WTC11 (cell line): ENCODE measurements at regions not wholly inside any gene's neighbourhood (a gene's known extent, or its start where the extent isn't known, plus 50 kb on each side); places are given as distances from the start of the nearest gene placed in this dataset.

Source experiments
- ATAC-seq: fragments of 200-7000 bp; cut with Tn5 transposase; 2 replicates; pipeline ENCODE4 v1.10.0; 2021; ENCODE audit warnings: mild to moderate bottlenecking, moderate library complexity
- CTCF ChIA-PET: fragments of 300-600 bp; sonication (Branson Sonifier 250); formaldehyde crosslinking; loops from one replicate; lab custom pipeline; 2021; ENCODE audit warnings: antibody characterized with exemption; lab: Charles Lee
- POLR2A ChIA-PET: fragments of 350-600 bp; sonication (Branson Sonifier 250); formaldehyde crosslinking; loops from one replicate; lab custom pipeline; 2021; ENCODE audit warnings: antibody characterized with exemption; lab: Charles Lee
- DNase-seq: peaks from one replicate; pipeline ENCODE4 v3.0.0; 2021; ENCODE audit warnings: low spot score
- H3K27ac Mint-ChIP-seq: 2 replicates; pipeline ENCODE4 v1.8.0; 2021; ENCODE audit warnings: mixed read lengths
- H3K27me3 Mint-ChIP-seq: 2 replicates; pipeline ENCODE4 v1.8.0; 2021; ENCODE audit warnings: low read depth, mild to moderate bottlenecking, moderate library complexity, mixed read lengths
- H3K36me3 Mint-ChIP-seq: 2 replicates; pipeline ENCODE4 v1.8.0; 2021; ENCODE audit warnings: mixed read lengths
- H3K4me1 Mint-ChIP-seq: 2 replicates; pipeline ENCODE4 v1.8.0; 2022; ENCODE audit warnings: mixed read lengths
- H3K4me3 Mint-ChIP-seq: 2 replicates; pipeline ENCODE4 v1.8.0; 2021; ENCODE audit warnings: mild to moderate bottlenecking, moderate library complexity, mixed read lengths
- H3K9me3 Mint-ChIP-seq: 2 replicates; pipeline ENCODE4 v1.8.0; 2021; ENCODE audit warnings: mixed read lengths
- ATF1 ChIP-seq: sonication (generic); formaldehyde crosslinking; IDR thresholded peaks from 2 replicates; pipeline ENCODE4 v1.8.1; 2023; ENCODE audit warnings: mild to moderate bottlenecking, moderate library complexity, missing genetic modification reagents
- CREB1 ChIP-seq: sonication (generic); formaldehyde crosslinking; IDR thresholded peaks from 2 replicates; pipeline ENCODE4 v1.8.0; 2023; ENCODE audit warnings: mild to moderate bottlenecking, missing genetic modification reagents
- ETV6 ChIP-seq: sonication (generic); formaldehyde crosslinking; IDR thresholded peaks from 2 replicates; pipeline ENCODE4 v1.8.1; 2022; ENCODE audit warnings: mild to moderate bottlenecking, missing genetic modification reagents
- FOXP1 ChIP-seq: sonication (generic); formaldehyde crosslinking; IDR thresholded peaks from 2 replicates; pipeline ENCODE4 v1.8.0; 2022; ENCODE audit warnings: missing genetic modification reagents, mild to moderate bottlenecking, moderate library complexity, borderline replicate concordance
- GRHL2 ChIP-seq: fragments of 250-450 bp; sonication (Bioruptor Pico); IDR thresholded peaks from 2 replicates; pipeline ENCODE4 v1.8.0; 2022; ENCODE audit warnings: mild to moderate bottlenecking, moderate library complexity; ENCODE audit not compliant: insufficient replicate concordance, severe bottlenecking
- IRF2 ChIP-seq: sonication (generic); formaldehyde crosslinking; IDR thresholded peaks from 2 replicates; pipeline ENCODE4 v1.8.0; 2022; ENCODE audit warnings: low read depth, missing genetic modification reagents, borderline replicate concordance
- JUN ChIP-seq: sonication (generic); formaldehyde crosslinking; IDR thresholded peaks from 2 replicates; pipeline ENCODE4 v1.8.0; 2023; ENCODE audit warnings: mild to moderate bottlenecking, missing genetic modification reagents
- KAT7 ChIP-seq: sonication (generic); formaldehyde crosslinking; IDR thresholded peaks from 2 replicates; pipeline ENCODE4 v1.8.1; 2023; ENCODE audit warnings: missing genetic modification reagents, mild to moderate bottlenecking, borderline replicate concordance
- NFATC4 ChIP-seq: fragments of 250-450 bp; sonication (Bioruptor Pico); IDR thresholded peaks from 2 replicates; pipeline ENCODE4 v1.9.0; 2021; ENCODE audit warnings: mild to moderate bottlenecking
- NFYB ChIP-seq: sonication (generic); formaldehyde crosslinking; conservative IDR thresholded peaks from 2 replicates; pipeline ENCODE4 v1.8.0; 2022; ENCODE audit warnings: low read depth, missing genetic modification reagents
- NR1H2 ChIP-seq: sonication (generic); formaldehyde crosslinking; IDR thresholded peaks from 2 replicates; pipeline ENCODE4 v1.9.0; 2021; ENCODE audit warnings: mild to moderate bottlenecking, moderate library complexity, missing genetic modification reagents
- RELA ChIP-seq: sonication (generic); formaldehyde crosslinking; IDR thresholded peaks from 2 replicates; pipeline ENCODE4 v1.8.1; 2022; ENCODE audit warnings: missing genetic modification reagents, mild to moderate bottlenecking, borderline replicate concordance
- SMAD3 ChIP-seq: sonication (generic); formaldehyde crosslinking; IDR thresholded peaks from 2 replicates; pipeline ENCODE4 v1.8.0; 2022; ENCODE audit warnings: missing genetic modification reagents, mild to moderate bottlenecking, borderline replicate concordance
- SMAD4 ChIP-seq: sonication (generic); formaldehyde crosslinking; IDR thresholded peaks from 2 replicates; pipeline ENCODE4 v1.8.0; 2022; ENCODE audit warnings: mild to moderate bottlenecking, missing genetic modification reagents
- TEAD1 ChIP-seq: sonication (generic); formaldehyde crosslinking; IDR thresholded peaks from 2 replicates; pipeline ENCODE4 v1.8.0; 2022; ENCODE audit warnings: mild to moderate bottlenecking, missing genetic modification reagents
- ZNF416 ChIP-seq: fragments of 250-450 bp; sonication (Bioruptor Pico); IDR thresholded peaks from 2 replicates; pipeline ENCODE4 v1.9.0; 2021; ENCODE audit warnings: mild to moderate bottlenecking, inconsistent platforms
- TF ChIP-seq, protein P1 (sequence below): sonication (generic); formaldehyde crosslinking; IDR thresholded peaks from 2 replicates; pipeline ENCODE4 v1.8.1; 2022; ENCODE audit warnings: mild to moderate bottlenecking, missing genetic modification reagents, moderate library complexity, borderline replicate concordance
- TF ChIP-seq, protein P2 (sequence below): fragments of 200-600 bp; IDR thresholded peaks from 2 replicates; pipeline ENCODE4 v1.8.0; 2022; ENCODE audit warnings: antibody characterized with exemption
- TF ChIP-seq, protein P3 (sequence below): sonication (generic); formaldehyde crosslinking; conservative IDR thresholded peaks from 2 replicates; pipeline ENCODE4 v1.8.1; 2023; ENCODE audit warnings: mild to moderate bottlenecking, low read depth, missing genetic modification reagents, moderate library complexity
- TF ChIP-seq, protein P4 (sequence below): fragments of 250-450 bp; sonication (Bioruptor Pico); IDR thresholded peaks from 2 replicates; pipeline ENCODE4 v1.9.0; 2021; ENCODE audit warnings: mild to moderate bottlenecking
- TF ChIP-seq, protein P5 (sequence below): fragments of 250-450 bp; sonication (Bioruptor Pico); IDR thresholded peaks from 2 replicates; pipeline ENCODE4 v1.9.0; 2021; ENCODE audit warnings: mild to moderate bottlenecking
- TF ChIP-seq, protein P6 (sequence below): sonication (generic); formaldehyde crosslinking; IDR thresholded peaks from 2 replicates; pipeline ENCODE4 v1.8.1; 2022; ENCODE audit warnings: missing genetic modification reagents, borderline replicate concordance
- TF ChIP-seq, protein P7 (sequence below): sonication (generic); formaldehyde crosslinking; IDR thresholded peaks from 2 replicates; pipeline ENCODE4 v1.8.1; 2023; ENCODE audit warnings: mild to moderate bottlenecking, missing genetic modification reagents

DNA sequence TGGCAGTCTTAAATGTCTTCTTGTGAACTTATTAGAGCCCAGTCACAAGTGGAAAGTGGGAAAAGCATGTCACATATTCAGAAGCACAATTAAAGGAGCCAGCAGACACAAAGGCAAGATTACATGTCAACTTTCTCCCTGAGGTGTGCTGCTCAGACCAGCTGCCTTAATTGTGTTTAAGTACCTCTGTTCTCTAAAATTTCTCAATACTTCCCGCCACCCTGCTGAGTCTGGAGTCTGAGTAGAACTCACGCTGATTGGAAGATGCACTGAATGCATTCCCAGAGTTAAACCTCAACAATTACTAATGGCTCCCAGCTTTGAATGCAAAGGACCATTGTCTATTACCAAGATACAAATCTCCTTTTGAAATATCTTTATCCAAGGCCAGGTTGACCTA, 166.4 kb upstream of the COBL start (continued):
- TF ChIP-seq, protein P1, sequence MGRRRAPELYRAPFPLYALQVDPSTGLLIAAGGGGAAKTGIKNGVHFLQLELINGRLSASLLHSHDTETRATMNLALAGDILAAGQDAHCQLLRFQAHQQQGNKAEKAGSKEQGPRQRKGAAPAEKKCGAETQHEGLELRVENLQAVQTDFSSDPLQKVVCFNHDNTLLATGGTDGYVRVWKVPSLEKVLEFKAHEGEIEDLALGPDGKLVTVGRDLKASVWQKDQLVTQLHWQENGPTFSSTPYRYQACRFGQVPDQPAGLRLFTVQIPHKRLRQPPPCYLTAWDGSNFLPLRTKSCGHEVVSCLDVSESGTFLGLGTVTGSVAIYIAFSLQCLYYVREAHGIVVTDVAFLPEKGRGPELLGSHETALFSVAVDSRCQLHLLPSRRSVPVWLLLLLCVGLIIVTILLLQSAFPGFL (CRISPR knock-in tag) = no peak
- TF ChIP-seq KAT7 (no peak), JUN (CRISPR knock-in tag) (no peak)

DNA sequence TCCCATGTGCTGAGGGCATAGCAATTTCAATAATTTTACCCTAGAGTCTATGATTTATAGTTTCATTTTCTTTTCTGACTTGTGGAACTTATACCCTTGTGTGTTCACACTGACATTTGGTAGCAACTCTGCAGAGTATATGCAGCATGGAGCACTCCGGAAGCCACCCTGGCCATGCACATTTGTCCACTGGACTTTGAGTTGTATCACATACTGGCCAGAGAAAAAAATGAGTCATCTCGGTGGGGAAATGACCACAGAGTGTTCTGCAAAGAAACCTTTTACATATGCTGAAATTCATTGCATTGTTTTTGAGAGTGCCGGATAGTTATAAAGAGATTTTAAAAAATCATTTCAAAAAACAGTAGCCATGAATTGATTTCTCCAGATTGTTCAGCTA, 164.8 kb upstream of the COBL start:
- Mint-ChIP-seq H3K4me3 (no peak overlapping the region), H3K27me3 (no peaks in the 10 kb centered on the region), H3K36me3 (no peaks in the 10 kb centered on the region), H3K27ac (no peak overlapping the region), H3K4me1 (peaks cover 4% of the 10 kb centered on the region; the same call in 1 of the 2 replicates), H3K9me3 (peaks cover 9% of the 10 kb centered on the region)
- DNase-seq = no peak
- ATAC-seq = no peak
- TF ChIP-seq, protein P2, sequence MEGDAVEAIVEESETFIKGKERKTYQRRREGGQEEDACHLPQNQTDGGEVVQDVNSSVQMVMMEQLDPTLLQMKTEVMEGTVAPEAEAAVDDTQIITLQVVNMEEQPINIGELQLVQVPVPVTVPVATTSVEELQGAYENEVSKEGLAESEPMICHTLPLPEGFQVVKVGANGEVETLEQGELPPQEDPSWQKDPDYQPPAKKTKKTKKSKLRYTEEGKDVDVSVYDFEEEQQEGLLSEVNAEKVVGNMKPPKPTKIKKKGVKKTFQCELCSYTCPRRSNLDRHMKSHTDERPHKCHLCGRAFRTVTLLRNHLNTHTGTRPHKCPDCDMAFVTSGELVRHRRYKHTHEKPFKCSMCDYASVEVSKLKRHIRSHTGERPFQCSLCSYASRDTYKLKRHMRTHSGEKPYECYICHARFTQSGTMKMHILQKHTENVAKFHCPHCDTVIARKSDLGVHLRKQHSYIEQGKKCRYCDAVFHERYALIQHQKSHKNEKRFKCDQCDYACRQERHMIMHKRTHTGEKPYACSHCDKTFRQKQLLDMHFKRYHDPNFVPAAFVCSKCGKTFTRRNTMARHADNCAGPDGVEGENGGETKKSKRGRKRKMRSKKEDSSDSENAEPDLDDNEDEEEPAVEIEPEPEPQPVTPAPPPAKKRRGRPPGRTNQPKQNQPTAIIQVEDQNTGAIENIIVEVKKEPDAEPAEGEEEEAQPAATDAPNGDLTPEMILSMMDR = no peak
- TF ChIP-seq ETV6 (CRISPR knock-in tag) = no peak
- no peak for TF ChIP-seq IRF2 (CRISPR knock-in tag)
- no peak for TF ChIP-seq KAT7
- TF ChIP-seq NFATC4 (CRISPR knock-in tag) = no peak
- TF ChIP-seq, protein P3, sequence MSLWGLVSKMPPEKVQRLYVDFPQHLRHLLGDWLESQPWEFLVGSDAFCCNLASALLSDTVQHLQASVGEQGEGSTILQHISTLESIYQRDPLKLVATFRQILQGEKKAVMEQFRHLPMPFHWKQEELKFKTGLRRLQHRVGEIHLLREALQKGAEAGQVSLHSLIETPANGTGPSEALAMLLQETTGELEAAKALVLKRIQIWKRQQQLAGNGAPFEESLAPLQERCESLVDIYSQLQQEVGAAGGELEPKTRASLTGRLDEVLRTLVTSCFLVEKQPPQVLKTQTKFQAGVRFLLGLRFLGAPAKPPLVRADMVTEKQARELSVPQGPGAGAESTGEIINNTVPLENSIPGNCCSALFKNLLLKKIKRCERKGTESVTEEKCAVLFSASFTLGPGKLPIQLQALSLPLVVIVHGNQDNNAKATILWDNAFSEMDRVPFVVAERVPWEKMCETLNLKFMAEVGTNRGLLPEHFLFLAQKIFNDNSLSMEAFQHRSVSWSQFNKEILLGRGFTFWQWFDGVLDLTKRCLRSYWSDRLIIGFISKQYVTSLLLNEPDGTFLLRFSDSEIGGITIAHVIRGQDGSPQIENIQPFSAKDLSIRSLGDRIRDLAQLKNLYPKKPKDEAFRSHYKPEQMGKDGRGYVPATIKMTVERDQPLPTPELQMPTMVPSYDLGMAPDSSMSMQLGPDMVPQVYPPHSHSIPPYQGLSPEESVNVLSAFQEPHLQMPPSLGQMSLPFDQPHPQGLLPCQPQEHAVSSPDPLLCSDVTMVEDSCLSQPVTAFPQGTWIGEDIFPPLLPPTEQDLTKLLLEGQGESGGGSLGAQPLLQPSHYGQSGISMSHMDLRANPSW (CRISPR knock-in tag) = no peak
- no peak for TF ChIP-seq SMAD3 (CRISPR knock-in tag)
- no peak for TF ChIP-seq ATF1 (CRISPR knock-in tag)
- no peak for TF ChIP-seq CREB1 (CRISPR knock-in tag)
- TF ChIP-seq, protein P4, sequence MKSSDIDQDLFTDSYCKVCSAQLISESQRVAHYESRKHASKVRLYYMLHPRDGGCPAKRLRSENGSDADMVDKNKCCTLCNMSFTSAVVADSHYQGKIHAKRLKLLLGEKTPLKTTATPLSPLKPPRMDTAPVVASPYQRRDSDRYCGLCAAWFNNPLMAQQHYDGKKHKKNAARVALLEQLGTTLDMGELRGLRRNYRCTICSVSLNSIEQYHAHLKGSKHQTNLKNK (CRISPR knock-in tag) = no peak
- ChIA-PET POLR2A (no interaction called here), CTCF (interaction anchor here (1.3 kb wide), 1 partner anchor 29 kb away, joined by 4 read pairs; no protein-coding TSS in a partner anchor)

DNA sequence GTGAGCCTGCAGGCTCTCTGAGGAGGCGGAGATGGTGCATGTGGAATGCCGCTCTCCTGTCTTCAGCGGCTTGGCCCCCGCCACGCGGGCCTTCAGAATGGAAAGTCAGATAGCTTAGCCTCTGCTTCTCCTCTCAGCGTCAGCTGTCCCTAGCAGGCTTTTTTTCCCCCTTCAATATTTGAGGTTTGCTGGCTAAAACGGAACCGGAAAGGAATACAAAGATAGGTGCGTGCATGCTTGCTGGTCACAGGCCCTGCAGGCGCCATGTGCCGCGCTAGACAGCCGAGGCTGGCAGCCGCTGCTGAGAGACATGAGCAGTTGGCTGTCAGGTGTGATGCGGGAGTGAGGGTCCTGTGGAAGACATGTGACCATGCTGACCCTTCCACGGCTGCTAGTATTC, 161.2 kb upstream of the COBL start:
- no peaks in the 10 kb centered on the region for H3K9me3 Mint-ChIP-seq
- no peak for ATAC-seq
- no peaks in the 10 kb centered on the region for H3K4me1 Mint-ChIP-seq
- TF ChIP-seq RELA (CRISPR knock-in tag) (no peak), TEAD1 (CRISPR knock-in tag) (no peak), SMAD4 (CRISPR knock-in tag) (no peak), NFYB (CRISPR knock-in tag) (no peak), NR1H2 (CRISPR knock-in tag) (no peak), FOXP1 (CRISPR knock-in tag) (no peak), ZNF416 (CRISPR knock-in tag) (no peak), GRHL2 (no peak)
- TF ChIP-seq, protein P5, sequence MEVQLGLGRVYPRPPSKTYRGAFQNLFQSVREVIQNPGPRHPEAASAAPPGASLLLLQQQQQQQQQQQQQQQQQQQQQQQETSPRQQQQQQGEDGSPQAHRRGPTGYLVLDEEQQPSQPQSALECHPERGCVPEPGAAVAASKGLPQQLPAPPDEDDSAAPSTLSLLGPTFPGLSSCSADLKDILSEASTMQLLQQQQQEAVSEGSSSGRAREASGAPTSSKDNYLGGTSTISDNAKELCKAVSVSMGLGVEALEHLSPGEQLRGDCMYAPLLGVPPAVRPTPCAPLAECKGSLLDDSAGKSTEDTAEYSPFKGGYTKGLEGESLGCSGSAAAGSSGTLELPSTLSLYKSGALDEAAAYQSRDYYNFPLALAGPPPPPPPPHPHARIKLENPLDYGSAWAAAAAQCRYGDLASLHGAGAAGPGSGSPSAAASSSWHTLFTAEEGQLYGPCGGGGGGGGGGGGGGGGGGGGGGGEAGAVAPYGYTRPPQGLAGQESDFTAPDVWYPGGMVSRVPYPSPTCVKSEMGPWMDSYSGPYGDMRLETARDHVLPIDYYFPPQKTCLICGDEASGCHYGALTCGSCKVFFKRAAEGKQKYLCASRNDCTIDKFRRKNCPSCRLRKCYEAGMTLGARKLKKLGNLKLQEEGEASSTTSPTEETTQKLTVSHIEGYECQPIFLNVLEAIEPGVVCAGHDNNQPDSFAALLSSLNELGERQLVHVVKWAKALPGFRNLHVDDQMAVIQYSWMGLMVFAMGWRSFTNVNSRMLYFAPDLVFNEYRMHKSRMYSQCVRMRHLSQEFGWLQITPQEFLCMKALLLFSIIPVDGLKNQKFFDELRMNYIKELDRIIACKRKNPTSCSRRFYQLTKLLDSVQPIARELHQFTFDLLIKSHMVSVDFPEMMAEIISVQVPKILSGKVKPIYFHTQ = no peak
- TF ChIP-seq, protein P6, sequence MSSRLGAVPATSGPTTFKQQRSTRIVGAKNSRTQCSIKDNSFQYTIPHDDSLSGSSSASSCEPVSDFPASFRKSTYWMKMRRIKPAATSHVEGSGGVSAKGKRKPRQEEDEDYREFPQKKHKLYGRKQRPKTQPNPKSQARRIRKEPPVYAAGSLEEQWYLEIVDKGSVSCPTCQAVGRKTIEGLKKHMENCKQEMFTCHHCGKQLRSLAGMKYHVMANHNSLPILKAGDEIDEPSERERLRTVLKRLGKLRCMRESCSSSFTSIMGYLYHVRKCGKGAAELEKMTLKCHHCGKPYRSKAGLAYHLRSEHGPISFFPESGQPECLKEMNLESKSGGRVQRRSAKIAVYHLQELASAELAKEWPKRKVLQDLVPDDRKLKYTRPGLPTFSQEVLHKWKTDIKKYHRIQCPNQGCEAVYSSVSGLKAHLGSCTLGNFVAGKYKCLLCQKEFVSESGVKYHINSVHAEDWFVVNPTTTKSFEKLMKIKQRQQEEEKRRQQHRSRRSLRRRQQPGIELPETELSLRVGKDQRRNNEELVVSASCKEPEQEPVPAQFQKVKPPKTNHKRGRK (CRISPR knock-in tag) = no peak
- TF ChIP-seq, protein P7, sequence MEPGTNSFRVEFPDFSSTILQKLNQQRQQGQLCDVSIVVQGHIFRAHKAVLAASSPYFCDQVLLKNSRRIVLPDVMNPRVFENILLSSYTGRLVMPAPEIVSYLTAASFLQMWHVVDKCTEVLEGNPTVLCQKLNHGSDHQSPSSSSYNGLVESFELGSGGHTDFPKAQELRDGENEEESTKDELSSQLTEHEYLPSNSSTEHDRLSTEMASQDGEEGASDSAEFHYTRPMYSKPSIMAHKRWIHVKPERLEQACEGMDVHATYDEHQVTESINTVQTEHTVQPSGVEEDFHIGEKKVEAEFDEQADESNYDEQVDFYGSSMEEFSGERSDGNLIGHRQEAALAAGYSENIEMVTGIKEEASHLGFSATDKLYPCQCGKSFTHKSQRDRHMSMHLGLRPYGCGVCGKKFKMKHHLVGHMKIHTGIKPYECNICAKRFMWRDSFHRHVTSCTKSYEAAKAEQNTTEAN (CRISPR knock-in tag) = no peak

More for the DNA sequence above, 161.2 kb upstream of the COBL start:
- H3K27me3 Mint-ChIP-seq = peaks cover 4% of the 10 kb centered on the region; the same call in 1 of the 2 replicates
- H3K4me3 Mint-ChIP-seq = no peak overlapping the region
- CTCF ChIA-PET = interaction anchor here (1.0 kb wide), 1 partner anchor 47 kb away, joined by 3 read pairs; no protein-coding TSS in a partner anchor
- no peak for DNase-seq
- no peak overlapping the region for H3K27ac Mint-ChIP-seq
- H3K36me3 Mint-ChIP-seq = no peaks in the 10 kb centered on the region
- POLR2A ChIA-PET = no interaction called here
